ENCODE measurements at regions not wholly inside any gene's neighbourhood (a gene's known extent, or its start where the extent isn't known, plus 50 kb on each side); places are given as distances from the start of the nearest gene placed in this dataset.

- no peak for DNase-seq
Observed at GRCh38 chr3:176523114-176523513, 674.2 kb downstream of the TBL1XR1 start.

DNA sequence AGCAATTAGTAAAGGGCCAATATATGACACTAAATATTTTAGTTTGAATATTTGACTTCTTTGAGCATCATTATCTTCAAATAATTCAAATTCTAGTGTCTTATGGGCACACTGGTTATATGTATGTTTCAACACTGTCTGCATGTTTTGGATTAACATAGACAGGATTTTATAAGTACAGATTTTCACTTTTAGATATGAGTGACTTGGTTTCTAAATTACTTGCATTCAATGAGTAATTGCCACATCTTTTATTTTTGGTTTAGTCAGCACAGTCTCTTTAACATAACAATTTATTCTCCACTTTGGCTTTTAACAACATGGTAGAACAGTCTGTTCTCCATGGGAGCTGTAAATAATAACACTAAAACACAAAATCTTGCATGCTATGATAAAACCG lies 674.8 kb downstream of the TBL1XR1 start:
- DNase-seq = no peak

DNA sequence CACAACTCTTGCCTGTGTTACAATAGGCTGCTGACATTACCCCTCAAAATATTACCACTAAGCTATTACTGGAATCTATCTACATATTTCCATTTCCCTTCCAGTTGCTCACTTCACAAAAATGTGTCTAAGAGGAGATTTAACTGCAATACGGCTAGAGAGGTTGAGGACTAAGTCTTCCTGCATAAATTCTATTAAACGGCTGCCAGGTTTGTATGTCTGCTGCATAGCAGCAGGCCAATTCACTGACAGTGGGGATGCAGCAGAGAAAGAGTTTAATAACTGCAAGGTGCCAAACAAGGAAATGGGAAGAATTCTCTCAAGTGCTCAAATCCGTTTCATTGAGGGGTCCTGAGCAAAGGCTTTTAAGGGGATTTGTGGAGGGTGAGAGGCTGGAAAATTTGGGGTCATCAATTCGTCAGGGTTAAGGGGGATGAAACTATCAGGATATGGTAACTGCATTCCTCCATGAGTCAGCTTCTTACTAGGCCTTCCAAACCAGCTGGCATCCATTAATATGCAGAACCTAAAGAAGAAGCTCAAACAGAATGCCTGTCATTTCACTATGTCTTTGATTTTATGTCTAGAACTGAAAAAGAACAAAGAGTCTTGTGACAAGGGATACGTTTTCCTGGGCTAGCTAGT lies 675.6 kb downstream of the TBL1XR1 start:
- no peak for DNase-seq

- DNase-seq = peak; percentile 61
Observed at GRCh38 chr3:176514297-176514696, 683.0 kb downstream of the TBL1XR1 start.

DNA sequence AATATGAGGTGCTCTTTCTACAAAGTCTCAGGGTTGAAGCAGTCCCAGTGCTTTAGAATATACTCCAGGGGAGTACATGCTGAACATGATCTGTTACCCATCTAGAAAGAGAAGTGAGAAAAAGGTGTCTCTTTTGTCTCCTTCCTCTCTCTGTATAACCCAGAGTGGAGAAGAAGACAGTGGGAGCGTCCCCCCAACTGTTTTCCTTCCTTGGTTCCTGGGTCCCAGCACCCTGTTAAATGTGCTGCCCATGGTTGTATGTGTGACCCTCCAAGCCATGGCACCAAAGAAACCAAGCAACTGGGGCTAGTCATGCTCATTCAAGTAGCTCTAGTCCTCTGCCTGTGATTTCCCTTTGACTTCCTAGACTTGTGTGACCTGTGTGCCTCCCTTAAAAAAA lies 683.7 kb downstream of the TBL1XR1 start:
- peak; percentile 0 for DNase-seq

DNA sequence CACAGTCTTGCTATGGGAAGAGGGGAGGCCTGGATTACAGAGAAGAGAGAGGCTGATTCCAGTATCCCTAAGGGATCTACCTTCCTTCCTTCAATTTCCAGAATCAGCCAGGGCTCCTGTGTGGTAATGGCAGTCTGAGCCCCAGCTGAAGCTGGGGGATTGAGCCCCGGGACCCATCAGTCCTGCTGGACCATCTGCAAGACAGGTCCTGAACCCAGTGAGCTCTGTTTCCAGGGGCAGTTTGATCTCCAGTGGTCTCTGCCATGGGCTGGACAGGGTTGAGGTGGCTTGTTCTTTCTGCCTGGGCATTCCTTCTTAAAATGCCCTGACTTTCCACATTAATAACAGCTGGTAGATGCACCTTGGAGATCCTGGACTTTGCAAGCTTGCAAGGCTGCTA lies 685.2 kb downstream of the TBL1XR1 start:
- no peak for DNase-seq

DNA sequence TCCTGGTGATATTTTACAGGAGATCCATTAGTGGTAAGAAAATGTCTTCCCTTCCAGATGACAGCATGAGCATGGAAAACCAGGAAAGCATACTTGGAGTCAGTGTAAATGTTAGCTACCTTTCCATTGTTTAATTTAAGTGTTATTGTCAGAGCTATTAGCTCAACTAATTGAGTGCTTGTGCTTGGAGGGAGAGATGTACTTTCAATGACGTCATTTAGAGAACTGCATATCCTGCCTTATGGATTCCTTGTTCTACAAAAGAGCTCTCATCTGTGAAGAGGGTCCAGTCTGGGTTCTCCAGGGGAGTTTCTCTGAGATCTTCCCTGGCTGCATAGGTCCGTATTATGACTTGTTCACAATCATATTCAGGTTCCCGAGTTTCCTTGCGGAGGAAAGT lies 687.2 kb downstream of the TBL1XR1 start:
- no peak for DNase-seq

DNA sequence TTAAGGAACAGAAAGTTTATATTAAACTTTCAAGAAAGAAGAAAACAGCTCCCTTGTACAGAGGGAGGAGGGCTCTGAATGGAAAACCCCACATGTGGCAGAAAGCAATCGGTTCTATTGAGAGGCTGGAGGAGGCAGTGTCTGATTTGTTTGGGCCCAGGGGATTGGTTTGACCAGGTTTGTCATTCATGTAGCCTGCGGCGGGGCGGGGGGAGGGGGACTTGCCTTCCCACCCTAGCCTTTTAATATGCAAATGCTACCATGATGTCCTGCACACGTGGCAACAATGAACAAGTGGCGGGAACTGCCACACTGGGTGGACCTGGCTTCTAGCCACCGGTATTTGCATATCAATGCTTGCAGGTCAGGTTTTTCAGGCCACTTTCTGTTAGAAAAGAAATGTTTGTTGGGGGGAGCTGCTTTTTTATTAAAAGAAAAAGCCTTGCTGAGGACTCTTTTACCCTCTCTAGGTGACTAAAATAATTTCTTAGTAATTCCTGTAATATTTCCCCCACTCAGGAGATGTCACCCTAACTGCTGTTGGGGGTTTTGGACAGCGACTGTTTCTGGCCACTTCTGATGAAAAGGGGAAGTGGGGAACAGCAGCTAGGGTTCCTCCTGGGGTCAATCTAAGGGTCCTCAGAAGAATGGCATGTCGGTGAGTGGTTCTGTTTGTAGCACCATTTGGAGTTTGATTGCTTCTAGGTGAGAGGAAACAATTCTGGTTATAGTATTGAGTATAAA lies 691.2 kb downstream of the TBL1XR1 start:
- DNase-seq = no peak

DNA sequence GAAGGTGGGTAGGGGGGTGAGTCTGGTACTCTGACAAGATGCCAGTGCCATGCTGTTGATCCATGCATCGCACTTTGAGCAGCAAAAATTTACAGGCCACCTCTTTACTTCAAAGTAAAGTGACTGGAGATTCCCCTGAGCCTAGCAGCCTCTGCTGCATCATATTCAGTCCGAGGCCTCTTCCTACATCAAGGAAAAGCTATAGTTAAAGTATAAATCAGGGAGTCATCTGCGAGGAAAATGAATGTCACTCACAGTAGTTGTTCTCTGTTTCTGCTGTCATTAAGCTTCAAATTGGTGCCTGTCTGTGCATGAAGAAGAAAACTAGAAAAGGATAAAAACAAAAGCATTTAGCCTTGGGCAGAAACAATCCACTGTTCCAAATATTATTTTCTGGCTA lies 706.2 kb downstream of the TBL1XR1 start:
- no peak for DNase-seq

GRCh38 chr3:176490357-176490756 lies 706.9 kb downstream of the TBL1XR1 start:
- no peak for DNase-seq

- DNase-seq = no peak
Observed at GRCh38 chr3:176479248-176479647, 718.0 kb downstream of the TBL1XR1 start.

DNA sequence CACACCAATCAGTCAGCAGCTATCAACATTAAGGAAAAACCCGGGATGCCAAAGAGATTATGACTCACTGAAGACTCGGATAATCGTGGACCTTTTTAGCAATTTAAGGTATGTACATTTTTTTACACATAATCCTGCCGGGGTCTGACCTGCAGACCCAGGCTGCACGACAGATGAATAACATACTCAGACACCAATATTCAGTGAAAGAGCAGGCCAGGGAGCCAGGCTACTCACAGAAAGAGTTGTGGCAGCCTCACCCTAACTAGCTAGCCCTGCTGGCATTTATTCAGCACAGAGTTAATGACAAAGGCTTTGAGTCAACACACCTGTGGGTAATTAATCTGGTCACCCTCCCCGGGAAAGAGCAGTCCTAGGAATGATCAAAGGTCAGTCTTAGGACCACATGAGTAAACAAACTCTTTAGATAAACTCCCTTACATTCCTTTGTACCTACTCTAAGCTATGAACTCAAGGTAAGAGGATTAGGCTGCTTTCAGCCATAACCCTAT lies 727.5 kb downstream of the TBL1XR1 start:
- no peak for DNase-seq

DNA sequence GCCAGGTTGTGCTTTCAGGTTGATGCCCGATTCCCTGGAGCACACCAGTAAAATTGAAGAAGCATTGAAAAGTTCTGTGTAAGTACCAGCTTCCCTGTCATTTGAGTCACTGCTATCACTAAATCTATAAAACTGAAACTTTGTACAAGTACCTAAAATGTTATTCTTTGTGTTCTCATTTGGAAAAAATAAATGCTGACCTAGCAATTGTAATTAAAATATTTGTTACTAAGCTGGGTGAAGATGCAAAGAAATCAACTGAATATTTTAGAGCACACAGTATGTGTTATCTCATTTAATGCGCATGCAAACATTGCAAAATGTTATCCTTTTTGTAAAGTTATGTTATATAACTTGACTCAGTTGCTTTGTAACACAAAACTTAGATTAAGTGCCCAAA lies 733.7 kb downstream of the TBL1XR1 start:
- no peak for DNase-seq

- DNase-seq = no peak
Observed at GRCh38 chr3:176447369-176447768, 749.9 kb downstream of the TBL1XR1 start.

- no peak for DNase-seq
Observed at GRCh38 chr3:176442326-176442725, 755.0 kb downstream of the TBL1XR1 start.

DNA sequence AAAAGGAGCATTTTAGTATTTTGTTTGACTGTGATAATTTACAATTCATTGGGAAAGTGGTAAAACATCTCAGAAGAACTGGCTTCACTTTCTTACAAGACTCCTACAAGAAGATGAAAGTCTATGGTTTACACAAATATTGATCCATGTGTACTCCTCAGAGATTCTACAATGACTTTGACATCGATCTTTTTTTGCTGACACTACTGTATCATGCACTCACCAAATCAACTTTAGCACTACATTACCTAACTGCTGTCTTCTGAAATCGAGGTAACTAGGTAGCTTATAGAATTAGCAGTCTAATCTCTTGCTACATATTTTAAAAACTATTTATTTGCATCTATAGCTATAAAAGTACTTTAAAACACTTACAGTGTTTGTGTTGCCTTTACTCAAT lies 757.6 kb downstream of the TBL1XR1 start:
- no peak for DNase-seq

GRCh38 chr3:176431991-176432390 lies 765.3 kb downstream of the TBL1XR1 start:
- no peak for DNase-seq

DNA sequence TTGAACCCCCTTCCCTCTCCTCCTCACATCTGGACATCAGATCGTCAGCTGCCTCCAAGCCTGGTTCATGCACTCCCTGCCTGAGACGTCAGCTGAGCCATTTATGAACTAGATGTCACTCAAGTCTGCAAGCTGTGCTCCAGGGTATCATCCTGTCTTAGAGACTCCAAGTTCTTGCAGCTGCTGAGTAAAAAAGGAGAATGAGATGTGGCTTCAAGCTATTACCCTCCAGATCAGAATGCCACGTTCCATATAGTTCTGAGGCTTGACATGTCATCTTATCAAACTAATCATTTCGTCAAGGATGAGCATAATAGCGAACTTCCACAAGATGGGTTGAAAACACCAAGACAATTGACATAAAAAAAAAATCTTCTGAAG lies 766.3 kb downstream of the TBL1XR1 start:
- DNase-seq = no peak

DNA sequence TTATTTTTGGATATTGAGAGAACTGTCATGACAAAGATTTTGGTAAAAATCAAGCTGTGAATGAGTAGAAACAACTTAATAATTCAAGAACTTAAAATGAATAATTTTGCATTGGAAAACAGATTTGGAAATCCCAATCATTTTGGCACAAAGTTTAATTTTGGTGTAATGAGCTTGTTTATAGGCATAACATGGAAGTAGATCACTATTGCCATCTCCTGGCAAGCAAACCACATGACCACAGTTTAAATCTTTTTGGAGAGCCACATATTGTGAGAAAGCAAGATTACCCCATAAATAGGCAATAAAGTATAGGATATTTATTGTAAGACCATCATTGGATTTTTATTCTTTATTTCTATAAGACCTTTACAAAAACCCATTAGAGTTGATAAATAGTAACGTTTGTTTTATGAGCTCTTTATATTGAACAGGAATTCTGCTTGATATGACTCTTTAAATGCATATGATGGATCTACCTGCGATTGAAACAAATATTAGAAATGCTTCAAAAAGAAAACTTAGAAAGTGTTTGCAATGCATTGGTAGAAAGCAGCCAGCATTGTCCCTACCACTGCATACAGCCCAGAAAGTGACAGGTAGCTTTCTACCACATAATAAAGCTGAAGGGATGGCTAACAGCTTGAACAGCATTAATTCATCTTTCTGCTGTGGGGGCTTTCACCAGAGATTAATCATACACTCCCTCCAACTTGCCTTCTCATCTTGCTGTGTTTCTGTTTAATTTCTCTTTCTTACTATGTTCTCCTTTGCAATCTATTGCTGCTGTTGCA lies 766.8 kb downstream of the TBL1XR1 start:
- peak; percentile 47 for DNase-seq

GRCh38 chr3:176428552-176428951 lies 768.7 kb downstream of the TBL1XR1 start:
- DNase-seq = no peak

DNA sequence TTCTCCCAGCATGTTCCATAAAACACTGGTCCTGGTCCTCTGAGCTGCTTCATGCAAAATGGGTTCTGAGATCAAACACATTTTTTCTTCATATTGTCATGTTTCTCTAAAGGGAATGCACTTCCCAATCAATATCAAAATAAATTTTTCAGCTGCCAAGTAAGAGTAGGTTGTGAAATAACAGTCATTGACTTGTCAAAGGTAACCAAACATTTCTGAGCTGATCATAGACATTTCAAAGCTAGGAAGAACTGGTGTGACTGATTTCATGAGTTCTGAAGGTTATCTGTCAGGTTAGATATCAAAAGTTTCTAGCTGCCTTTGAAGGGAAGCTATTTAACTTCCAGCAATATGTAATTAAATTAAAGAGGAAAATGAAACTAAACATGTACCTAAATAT lies 770.9 kb downstream of the TBL1XR1 start:
- DNase-seq = no peak

DNA sequence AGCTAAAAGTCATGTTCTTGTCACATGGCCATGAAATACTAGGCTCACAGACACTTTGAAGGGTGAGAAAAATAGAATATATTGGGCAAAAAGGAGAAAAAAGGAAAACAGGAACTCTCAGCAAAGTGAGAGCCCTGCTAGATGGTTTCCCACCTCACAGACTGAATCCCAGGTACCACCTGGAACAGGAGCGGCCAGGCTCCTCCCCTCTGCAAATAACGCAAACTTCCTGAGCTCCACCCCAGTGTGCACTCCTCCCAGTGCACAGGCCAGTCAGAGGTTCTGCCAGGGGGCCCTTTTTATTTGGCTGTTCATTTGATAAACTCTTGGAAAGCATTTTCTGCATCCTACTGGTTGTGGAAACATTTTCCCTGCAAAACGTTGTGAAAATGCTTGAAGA lies 780.4 kb downstream of the TBL1XR1 start:
- DNase-seq = no peak

- DNase-seq = no peak
Observed at GRCh38 chr3:176415661-176416295, 781.5 kb downstream of the TBL1XR1 start.

All from OCI-M1 (cell line).